ENCODE measurements at regions not wholly inside any gene's neighbourhood (a gene's known extent, or its start where the extent isn't known, plus 50 kb on each side); places are given as distances from the start of the nearest gene placed in this dataset.

GRCh38 chr1:34695580-34695979 is 59.3 kb upstream of the GJB5 start:
- WGBS: 88% methylated on average over 7 of the region's 7 CpGs
- no peak overlapping the region for H3K9ac ChIP-seq (ENCODE audit: low read depth in 1 of 2, low read length in 2 of 2)

DNA sequence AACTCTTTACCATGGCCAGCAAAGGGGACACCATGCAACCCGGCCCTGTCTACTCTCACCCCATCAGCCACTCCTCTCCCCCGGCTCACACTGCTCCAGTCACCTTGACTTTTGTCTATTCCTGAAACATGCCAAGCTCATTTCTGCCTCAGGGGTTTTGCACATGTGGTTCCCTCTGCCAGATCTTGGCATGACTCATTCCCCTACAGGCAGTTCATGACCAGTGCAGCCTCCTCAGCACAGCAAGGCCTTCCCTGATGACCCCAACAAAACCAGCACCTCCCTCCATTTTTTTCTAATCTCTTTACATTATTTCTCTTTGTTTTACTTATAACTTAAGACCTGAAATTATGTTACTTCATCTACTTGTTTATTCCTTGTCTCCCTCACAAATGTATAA is 58.6 kb upstream of the GJB5 start:
- Histone ChIP-seq H3K27me3 (ENCODE audit: control insufficient read depth in 4 of 4, insufficient read depth in 4 of 4, low read length in 3 of 4) (no peaks in the 10 kb centered on the region), H3K4me3 (ENCODE audit: low read depth in 1 of 3, low read length in 3 of 3) (no peak overlapping the region)
- WGBS: 95% methylated on average over 2 of the region's 2 CpGs

More at GRCh38 chr1:34695580-34695979, 59.3 kb upstream of the GJB5 start:
- TF ChIP-seq, protein P1, sequence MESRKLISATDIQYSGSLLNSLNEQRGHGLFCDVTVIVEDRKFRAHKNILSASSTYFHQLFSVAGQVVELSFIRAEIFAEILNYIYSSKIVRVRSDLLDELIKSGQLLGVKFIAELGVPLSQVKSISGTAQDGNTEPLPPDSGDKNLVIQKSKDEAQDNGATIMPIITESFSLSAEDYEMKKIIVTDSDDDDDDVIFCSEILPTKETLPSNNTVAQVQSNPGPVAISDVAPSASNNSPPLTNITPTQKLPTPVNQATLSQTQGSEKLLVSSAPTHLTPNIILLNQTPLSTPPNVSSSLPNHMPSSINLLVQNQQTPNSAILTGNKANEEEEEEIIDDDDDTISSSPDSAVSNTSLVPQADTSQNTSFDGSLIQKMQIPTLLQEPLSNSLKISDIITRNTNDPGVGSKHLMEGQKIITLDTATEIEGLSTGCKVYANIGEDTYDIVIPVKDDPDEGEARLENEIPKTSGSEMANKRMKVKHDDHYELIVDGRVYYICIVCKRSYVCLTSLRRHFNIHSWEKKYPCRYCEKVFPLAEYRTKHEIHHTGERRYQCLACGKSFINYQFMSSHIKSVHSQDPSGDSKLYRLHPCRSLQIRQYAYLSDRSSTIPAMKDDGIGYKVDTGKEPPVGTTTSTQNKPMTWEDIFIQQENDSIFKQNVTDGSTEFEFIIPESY (IDR thresholded peaks at IDR 0.05): no peak
- TF ChIP-seq, protein P2, sequence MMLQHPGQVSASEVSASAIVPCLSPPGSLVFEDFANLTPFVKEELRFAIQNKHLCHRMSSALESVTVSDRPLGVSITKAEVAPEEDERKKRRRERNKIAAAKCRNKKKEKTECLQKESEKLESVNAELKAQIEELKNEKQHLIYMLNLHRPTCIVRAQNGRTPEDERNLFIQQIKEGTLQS (IDR thresholded peaks at IDR 0.05): no peak
- TF ChIP-seq NR2F2 (IDR thresholded peaks at IDR 0.05): no peak
- no peak for TF ChIP-seq FOXA1 (IDR thresholded peaks at IDR 0.05)
- TF ChIP-seq HNF4A (conservative IDR thresholded peaks at IDR 0.05): no peak
- TF ChIP-seq HNF4G (IDR thresholded peaks at IDR 0.05): no peak
- TF ChIP-seq MAX (IDR thresholded peaks at IDR 0.05): no peak
- TF ChIP-seq RAD21 (IDR thresholded peaks at IDR 0.05): no peak
- H3K36me3 ChIP-seq (ENCODE audit: control insufficient read depth in 4 of 4, insufficient read depth in 3 of 4, low read depth in 1 of 4, low read length in 3 of 4): no peaks in the 10 kb centered on the region
- DNase-seq (ENCODE audit: low spot score): no peak
- no peak overlapping the region for H3K27ac ChIP-seq (ENCODE audit: low read depth in 1 of 2, low read length in 2 of 2)
- no peaks in the 10 kb centered on the region for H3K9me3 ChIP-seq (ENCODE audit: control insufficient read depth in 4 of 4, low read length in 3 of 4)
- H3K4me3 ChIP-seq (ENCODE audit: low read depth in 1 of 3, low read length in 3 of 3): no peak overlapping the region
- no peaks in the 10 kb centered on the region for H3K4me1 ChIP-seq (ENCODE audit: control insufficient read depth in 4 of 4, insufficient read depth in 4 of 4, low read length in 3 of 4)
- no peaks in the 10 kb centered on the region for H3K27me3 ChIP-seq (ENCODE audit: control insufficient read depth in 4 of 4, insufficient read depth in 4 of 4, low read length in 3 of 4)

More for the DNA sequence above, 58.6 kb upstream of the GJB5 start:
- Histone ChIP-seq H3K4me1 (ENCODE audit: control insufficient read depth in 4 of 4, insufficient read depth in 4 of 4, low read length in 3 of 4) (no peaks in the 10 kb centered on the region), H3K9me3 (ENCODE audit: control insufficient read depth in 4 of 4, low read length in 3 of 4) (no peaks in the 10 kb centered on the region), H3K36me3 (ENCODE audit: control insufficient read depth in 4 of 4, insufficient read depth in 3 of 4, low read depth in 1 of 4, low read length in 3 of 4) (no peaks in the 10 kb centered on the region), H3K27ac (ENCODE audit: low read depth in 1 of 2, low read length in 2 of 2) (no peak overlapping the region), H3K9ac (ENCODE audit: low read depth in 1 of 2, low read length in 2 of 2) (no peak overlapping the region)
- no peak for DNase-seq (ENCODE audit: low spot score)
- TF ChIP-seq RAD21 (IDR thresholded peaks at IDR 0.05): no peak
- no peak for TF ChIP-seq TAF1 (conservative IDR thresholded peaks at IDR 0.05)
- no peak for TF ChIP-seq YY1 (IDR thresholded peaks at IDR 0.05)
- TF ChIP-seq FOXA2 (IDR thresholded peaks at IDR 0.05): no peak
- TF ChIP-seq, protein P2 (IDR thresholded peaks at IDR 0.05): no peak
- no peak for TF ChIP-seq JUND (IDR thresholded peaks at IDR 0.05)
- no peak for TF ChIP-seq NR2F2 (IDR thresholded peaks at IDR 0.05)
- TF ChIP-seq MAX (IDR thresholded peaks at IDR 0.05): no peak
- TF ChIP-seq FOXA1 (IDR thresholded peaks at IDR 0.05): no peak
- TF ChIP-seq, protein P3, sequence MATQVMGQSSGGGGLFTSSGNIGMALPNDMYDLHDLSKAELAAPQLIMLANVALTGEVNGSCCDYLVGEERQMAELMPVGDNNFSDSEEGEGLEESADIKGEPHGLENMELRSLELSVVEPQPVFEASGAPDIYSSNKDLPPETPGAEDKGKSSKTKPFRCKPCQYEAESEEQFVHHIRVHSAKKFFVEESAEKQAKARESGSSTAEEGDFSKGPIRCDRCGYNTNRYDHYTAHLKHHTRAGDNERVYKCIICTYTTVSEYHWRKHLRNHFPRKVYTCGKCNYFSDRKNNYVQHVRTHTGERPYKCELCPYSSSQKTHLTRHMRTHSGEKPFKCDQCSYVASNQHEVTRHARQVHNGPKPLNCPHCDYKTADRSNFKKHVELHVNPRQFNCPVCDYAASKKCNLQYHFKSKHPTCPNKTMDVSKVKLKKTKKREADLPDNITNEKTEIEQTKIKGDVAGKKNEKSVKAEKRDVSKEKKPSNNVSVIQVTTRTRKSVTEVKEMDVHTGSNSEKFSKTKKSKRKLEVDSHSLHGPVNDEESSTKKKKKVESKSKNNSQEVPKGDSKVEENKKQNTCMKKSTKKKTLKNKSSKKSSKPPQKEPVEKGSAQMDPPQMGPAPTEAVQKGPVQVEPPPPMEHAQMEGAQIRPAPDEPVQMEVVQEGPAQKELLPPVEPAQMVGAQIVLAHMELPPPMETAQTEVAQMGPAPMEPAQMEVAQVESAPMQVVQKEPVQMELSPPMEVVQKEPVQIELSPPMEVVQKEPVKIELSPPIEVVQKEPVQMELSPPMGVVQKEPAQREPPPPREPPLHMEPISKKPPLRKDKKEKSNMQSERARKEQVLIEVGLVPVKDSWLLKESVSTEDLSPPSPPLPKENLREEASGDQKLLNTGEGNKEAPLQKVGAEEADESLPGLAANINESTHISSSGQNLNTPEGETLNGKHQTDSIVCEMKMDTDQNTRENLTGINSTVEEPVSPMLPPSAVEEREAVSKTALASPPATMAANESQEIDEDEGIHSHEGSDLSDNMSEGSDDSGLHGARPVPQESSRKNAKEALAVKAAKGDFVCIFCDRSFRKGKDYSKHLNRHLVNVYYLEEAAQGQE (IDR thresholded peaks at IDR 0.05): no peak
- TF ChIP-seq SP1 (IDR thresholded peaks at IDR 0.05): no peak
- no peak for TF ChIP-seq CTCF (IDR thresholded peaks at IDR 0.05; ENCODE audit: low read depth, low read length, missing input control)
- no peak for TF ChIP-seq GABPA (IDR thresholded peaks at IDR 0.05 in 1 of 2, conservative IDR thresholded peaks at IDR 0.05 in 1 of 2)
- TF ChIP-seq, protein P1 (IDR thresholded peaks at IDR 0.05): no peak
- TF ChIP-seq RXRA (IDR thresholded peaks at IDR 0.05): no peak
- TF ChIP-seq HNF4A (conservative IDR thresholded peaks at IDR 0.05): no peak
- no peak for TF ChIP-seq HNF4G (IDR thresholded peaks at IDR 0.05)
- no peak for TF ChIP-seq EGR1 (IDR thresholded peaks at IDR 0.05; ENCODE audit: low read depth in 2 of 2)

All from liver (tissue), 8 donors.